Head of caudate nucleus (tissue), 42 donors: ENCODE measurements at regions not wholly inside any gene's neighbourhood (a gene's known extent, or its start where the extent isn't known, plus 50 kb on each side); places are given as distances from the start of the nearest gene placed in this dataset.

Experiments used
- DNase-seq, 42 donors: peaks; one replicate each; pipeline versions ENCODE4 v3.0.0 to v3.0.0-alpha.2; 2020 to 2021; ENCODE audit warnings: mixed read lengths in 7 of 42
- intact Hi-C: fragments of 100-400 bp; cut with DNase I; formaldehyde crosslinking; loops from one replicate; pipeline ENCODE4 v1.15.0; 2022

DNA sequence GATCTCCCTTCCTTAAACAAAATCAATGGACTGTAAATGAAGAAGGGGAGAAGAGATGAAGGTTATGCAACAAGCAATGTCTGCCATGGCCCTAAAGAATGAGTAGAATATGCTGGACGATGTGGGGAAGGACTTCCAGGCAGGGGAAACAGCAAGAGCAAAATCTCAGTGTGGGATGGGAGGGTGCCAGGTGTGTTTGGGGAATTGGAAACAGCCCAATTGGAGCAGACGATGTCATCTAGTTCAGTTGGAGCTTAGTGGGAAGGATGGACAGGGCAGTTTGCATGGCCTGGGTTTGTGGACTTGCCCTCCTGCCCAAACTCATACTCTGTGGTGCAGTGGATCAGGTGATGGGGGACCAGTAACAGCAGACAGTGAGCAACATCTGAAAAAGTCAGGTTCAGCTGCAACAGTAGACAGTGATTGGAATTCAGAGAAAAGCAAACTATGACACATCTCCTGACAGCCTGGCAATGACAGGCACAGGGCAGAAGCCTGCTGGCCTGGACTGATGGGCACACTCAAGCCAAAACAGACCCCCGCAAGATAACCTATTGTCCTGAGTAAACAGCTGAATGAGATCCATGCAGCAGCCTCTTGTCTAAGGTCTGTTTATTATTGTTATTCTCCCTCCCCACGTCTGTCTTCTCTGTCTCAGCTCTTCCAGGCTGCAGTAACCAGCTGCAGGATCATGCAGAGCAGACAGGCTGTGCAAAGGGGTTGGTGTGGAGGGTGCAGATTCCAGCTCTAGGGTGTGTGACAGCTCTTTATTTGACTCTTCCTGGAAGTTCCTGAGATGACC lies 50.5 kb upstream of the PRELP start:
- intact Hi-C loops: no loop called here
- DNase-seq: peak in 17 of 42 donors; percentile 18 to 58 (median 33)

DNA sequence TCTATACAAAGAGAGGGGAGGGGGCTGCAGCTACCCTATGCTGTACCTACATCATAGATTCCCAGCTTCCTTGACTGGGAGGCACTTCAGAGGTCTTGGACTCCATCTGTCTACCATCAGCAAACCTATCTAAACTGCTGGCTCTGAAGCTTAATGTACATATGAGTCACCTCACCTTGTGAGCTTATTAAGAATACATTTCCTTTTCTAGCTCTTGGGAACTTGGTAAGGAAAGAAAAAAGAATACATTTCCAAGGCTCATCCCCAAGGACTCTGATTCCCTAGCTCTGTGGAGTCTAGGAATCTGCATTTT lies 50.0 kb upstream of the PRELP start:
- DNase-seq: peak in 1 of 42 donors; percentile 30
- intact Hi-C loops: no loop called here
